Muscle of leg (tissue), 3 donors: ENCODE measurements at regions not wholly inside any gene's neighbourhood (a gene's known extent, or its start where the extent isn't known, plus 50 kb on each side); places are given as distances from the start of the nearest gene placed in this dataset.

Experiments
- DNase-seq: peaks from one replicate; pipeline ENCODE4 v3.0.0; 2013
- H3K27ac ChIP-seq: one replicate; pipeline ENCODE4 v1.5.1; 2013; ENCODE audit warnings: mild to moderate bottlenecking, low read length, control low read depth
- H3K27me3 ChIP-seq: one replicate; pipeline ENCODE4 v1.6.1; 2013; ENCODE audit warnings: low read length; ENCODE audit not compliant: control insufficient read depth, insufficient read depth
- H3K36me3 ChIP-seq: one replicate; pipeline ENCODE4 v1.6.1; 2013; ENCODE audit warnings: low read length; ENCODE audit not compliant: control insufficient read depth, insufficient read depth
- H3K4me1 ChIP-seq: one replicate; pipeline ENCODE4 v1.6.1; 2013; ENCODE audit warnings: low read length; ENCODE audit not compliant: control insufficient read depth, insufficient read depth
- H3K4me3 ChIP-seq: one replicate; pipeline ENCODE4 v1.5.1; 2013; ENCODE audit warnings: low read length, control low read depth
- H3K9me3 ChIP-seq: replicated peaks from 2 replicates; pipeline ENCODE4 v1.6.1; 2013; ENCODE audit warnings: low read depth, low read length; ENCODE audit not compliant: control insufficient read depth
- WGBS: methylation state at CpG from one replicate; pipeline ENCODE4 v1.1.5; 2013; ENCODE audit warnings: missing lambda C conversion rate; ENCODE audit not compliant: insufficient coverage; 5-methylcytosine and 5-hydroxymethylcytosine counted together

GRCh38 chr9:99371376-99371775 is 149.3 kb downstream of the SEC61B start:
- Histone ChIP-seq H3K4me1 (peaks cover 28% of the 10 kb centered on the region), H3K27ac (no peak overlapping the region), H3K4me3 (no peak overlapping the region), H3K27me3 (peaks cover 3% of the 10 kb centered on the region), H3K9me3 (no peaks in the 10 kb centered on the region), H3K36me3 (no peaks in the 10 kb centered on the region)
- DNase-seq, result no peak
- 100% methylated on average over 1 of the region's 2 CpGs for WGBS

- Histone ChIP-seq H3K4me1 (peaks cover 9% of the 10 kb centered on the region), H3K27ac (no peak overlapping the region)
- 85% methylated on average over 4 of the region's 5 CpGs for WGBS
These were observed 151.8 kb downstream of the SEC61B start for GRCh38 chr9:99373912-99374311.

GRCh38 chr9:99374793-99375192 is 152.7 kb downstream of the SEC61B start:
- Histone ChIP-seq H3K9me3 (no peaks in the 10 kb centered on the region), H3K4me3 (no peak overlapping the region), H3K27me3 (peaks cover 6% of the 10 kb centered on the region), H3K4me1 (peaks cover under 1% of the 10 kb centered on the region), H3K27ac (no peak overlapping the region), H3K36me3 (no peaks in the 10 kb centered on the region)
- DNase-seq, result no peak
- 63% methylated on average over 1 of the region's 1 CpG for WGBS

More at GRCh38 chr9:99373912-99374311, 151.8 kb downstream of the SEC61B start:
- H3K27me3 ChIP-seq, result peaks cover 6% of the 10 kb centered on the region
- no peak for DNase-seq
- no peaks in the 10 kb centered on the region for H3K36me3 ChIP-seq
- no peak overlapping the region for H3K4me3 ChIP-seq
- no peaks in the 10 kb centered on the region for H3K9me3 ChIP-seq

- no peak overlapping the region for H3K4me3 ChIP-seq
- 86% methylated on average over 3 of the region's 3 CpGs for WGBS
- H3K4me1 ChIP-seq, result no peaks in the 10 kb centered on the region
- H3K9me3 ChIP-seq, result no peaks in the 10 kb centered on the region
- H3K27ac ChIP-seq, result no peak overlapping the region
- DNase-seq, result no peak
- peaks cover 8% of the 10 kb centered on the region for H3K27me3 ChIP-seq
- H3K36me3 ChIP-seq, result no peaks in the 10 kb centered on the region
These were observed 153.4 kb downstream of the SEC61B start for GRCh38 chr9:99375481-99375880.

- WGBS, result 38% methylated on average over 4 of the region's 10 CpGs
- Histone ChIP-seq H3K27ac (no peak overlapping the region), H3K27me3 (peaks cover 8% of the 10 kb centered on the region), H3K4me1 (no peaks in the 10 kb centered on the region), H3K36me3 (no peaks in the 10 kb centered on the region), H3K4me3 (no peak overlapping the region), H3K9me3 (no peaks in the 10 kb centered on the region)
- DNase-seq, result no peak
These were observed 156.0 kb downstream of the SEC61B start for GRCh38 chr9:99377790-99378775.

GRCh38 chr9:99383536-99383935 is 161.5 kb downstream of the SEC61B start:
- no peak overlapping the region for H3K4me3 ChIP-seq
- no peak for DNase-seq
- H3K9me3 ChIP-seq, result no peaks in the 10 kb centered on the region
- no peak overlapping the region for H3K27ac ChIP-seq
- H3K4me1 ChIP-seq, result peaks cover 10% of the 10 kb centered on the region
- H3K36me3 ChIP-seq, result no peaks in the 10 kb centered on the region
- H3K27me3 ChIP-seq, result peaks cover 2% of the 10 kb centered on the region
- no CpG with 5 or more reads among the region's 2 CpGs for WGBS

GRCh38 chr9:99385215-99385614 is 163.1 kb downstream of the SEC61B start:
- H3K27me3 ChIP-seq, result peaks cover under 1% of the 10 kb centered on the region
- H3K4me1 ChIP-seq, result peaks cover 10% of the 10 kb centered on the region
- no peaks in the 10 kb centered on the region for H3K36me3 ChIP-seq
- no peak overlapping the region for H3K4me3 ChIP-seq
- 100% methylated on average over 3 of the region's 4 CpGs for WGBS
- no peak overlapping the region for H3K27ac ChIP-seq
- no peak for DNase-seq
- H3K9me3 ChIP-seq, result no peaks in the 10 kb centered on the region

GRCh38 chr9:99385814-99386279 is 163.8 kb downstream of the SEC61B start:
- H3K9me3 ChIP-seq, result no peaks in the 10 kb centered on the region

GRCh38 chr9:99387431-99387830 is 165.3 kb downstream of the SEC61B start:
- H3K27me3 ChIP-seq, result no peaks in the 10 kb centered on the region
- H3K4me1 ChIP-seq, result peaks cover 10% of the 10 kb centered on the region
- H3K9me3 ChIP-seq, result no peaks in the 10 kb centered on the region
- H3K27ac ChIP-seq, result no peak overlapping the region
- no CpG with 5 or more reads among the region's 2 CpGs for WGBS
- H3K4me3 ChIP-seq, result no peak overlapping the region
- no peaks in the 10 kb centered on the region for H3K36me3 ChIP-seq
- DNase-seq, result no peak

More at GRCh38 chr9:99385814-99386279, 163.8 kb downstream of the SEC61B start:
- Histone ChIP-seq H3K4me1 (peaks cover 10% of the 10 kb centered on the region), H3K27ac (no peak overlapping the region), H3K36me3 (no peaks in the 10 kb centered on the region), H3K27me3 (no peaks in the 10 kb centered on the region), H3K4me3 (no peak overlapping the region)
- peak; percentile 37 for DNase-seq
- WGBS, result 28% methylated on average over 3 of the region's 5 CpGs

GRCh38 chr9:99389087-99390033 is 167.3 kb downstream of the SEC61B start:
- Histone ChIP-seq H3K9me3 (no peaks in the 10 kb centered on the region), H3K27me3 (peaks cover 2% of the 10 kb centered on the region), H3K36me3 (no peaks in the 10 kb centered on the region), H3K4me1 (peaks cover 10% of the 10 kb centered on the region), H3K27ac (no peak overlapping the region), H3K4me3 (no peak overlapping the region)
- 80% methylated on average over 7 of the region's 10 CpGs for WGBS
- no peak for DNase-seq
